Stimulated activated naive CD4-positive, alpha-beta T cell (primary cell): ENCODE measurements at regions not wholly inside any gene's neighbourhood (a gene's known extent, or its start where the extent isn't known, plus 50 kb on each side); places are given as distances from the start of the nearest gene placed in this dataset.

Source experiments
- DNase-seq, 6 experiments: peaks; one replicate each; lab custom pipeline; 2025; lab: John Stamatoyannopoulos, UW

- DNase-seq, result no peak
Observed at GRCh38 chr1:195828325-195828724, 779.9 kb downstream of the KCNT2 start.

GRCh38 chr1:195820925-195821324, 787.3 kb downstream of the KCNT2 start:
- no peak for DNase-seq

GRCh38 chr1:195806060-195806459, 802.2 kb downstream of the KCNT2 start:
- DNase-seq, result no peak

GRCh38 chr1:195804547-195804946, 803.7 kb downstream of the KCNT2 start:
- no peak for DNase-seq

- no peak for DNase-seq
Observed at GRCh38 chr1:195799016-195799415, 809.2 kb downstream of the KCNT2 start.

GRCh38 chr1:195794225-195794624, 814.0 kb downstream of the KCNT2 start:
- no peak for DNase-seq

GRCh38 chr1:195791796-195792195, 816.4 kb downstream of the KCNT2 start:
- no peak for DNase-seq

GRCh38 chr1:195790514-195791168, 817.6 kb downstream of the KCNT2 start:
- DNase-seq, result no peak

- no peak for DNase-seq
Observed at GRCh38 chr1:195789321-195789720, 818.9 kb downstream of the KCNT2 start.

- no peak for DNase-seq
Observed at GRCh38 chr1:195788721-195789120, 819.5 kb downstream of the KCNT2 start.

GRCh38 chr1:195785830-195786229, 822.4 kb downstream of the KCNT2 start:
- no peak for DNase-seq

GRCh38 chr1:195773931-195774330, 834.3 kb downstream of the KCNT2 start:
- no peak for DNase-seq

- DNase-seq, result no peak
Observed at GRCh38 chr1:195769461-195769860, 838.8 kb downstream of the KCNT2 start.

- no peak for DNase-seq
Observed at GRCh38 chr1:195768936-195769335, 839.3 kb downstream of the KCNT2 start.

- no peak for DNase-seq
Observed at GRCh38 chr1:195768377-195768776, 839.9 kb downstream of the KCNT2 start.

GRCh38 chr1:195766709-195767108, 841.5 kb downstream of the KCNT2 start:
- DNase-seq, result no peak

GRCh38 chr1:195765099-195765498, 843.1 kb downstream of the KCNT2 start:
- no peak for DNase-seq

GRCh38 chr1:195763907-195764374, 844.3 kb downstream of the KCNT2 start:
- DNase-seq, result no peak

GRCh38 chr1:195763146-195763906, 844.9 kb downstream of the KCNT2 start:
- DNase-seq, result no peak

- DNase-seq, result no peak
Observed at GRCh38 chr1:195761104-195761503, 847.1 kb downstream of the KCNT2 start.

- DNase-seq, result no peak
Observed at GRCh38 chr1:195756109-195756508, 852.1 kb downstream of the KCNT2 start.

GRCh38 chr1:195754874-195755273, 853.4 kb downstream of the KCNT2 start:
- DNase-seq, result no peak

GRCh38 chr1:195754303-195754702, 853.9 kb downstream of the KCNT2 start:
- DNase-seq, result no peak

GRCh38 chr1:195748969-195749368, 859.3 kb downstream of the KCNT2 start:
- DNase-seq, result no peak
